H9 (cell line): ENCODE measurements at regions not wholly inside any gene's neighbourhood (a gene's known extent, or its start where the extent isn't known, plus 50 kb on each side); places are given as distances from the start of the nearest gene placed in this dataset.

Experiments
- DNase-seq: peaks from one replicate; pipeline ENCODE4 v3.0.0-alpha.2; 2017
- H2AFZ ChIP-seq: one replicate; pipeline ENCODE4 v1.6.1; 2013; ENCODE audit warnings: mild to moderate bottlenecking, low read length, control low read depth, moderate library complexity
- H2AK5ac ChIP-seq: 2 replicates; pipeline ENCODE4 v1.6.1; 2013; ENCODE audit warnings: low read length, control low read depth, mixed read lengths; ENCODE audit not compliant: insufficient read length
- H2BK120ac ChIP-seq: one replicate; pipeline ENCODE4 v1.6.1; 2013; ENCODE audit warnings: low read depth, mild to moderate bottlenecking, low read length, control low read depth, inconsistent platforms; ENCODE audit not compliant: poor library complexity, severe bottlenecking
- H2BK12ac ChIP-seq: 2 replicates; pipeline ENCODE4 v1.6.1; 2013; ENCODE audit warnings: low read length, control low read depth, mixed read lengths, low read depth; ENCODE audit not compliant: insufficient read length
- H2BK15ac ChIP-seq: 2 replicates; pipeline ENCODE4 v1.6.1; 2013; ENCODE audit warnings: low read depth, low read length, control low read depth
- H2BK20ac ChIP-seq: one replicate; pipeline ENCODE4 v1.6.1; 2013; ENCODE audit warnings: low read depth, mild to moderate bottlenecking, low read length, control low read depth, inconsistent platforms; ENCODE audit not compliant: poor library complexity, severe bottlenecking
- H2BK5ac ChIP-seq: 2 replicates; pipeline ENCODE4 v1.6.1; 2013; ENCODE audit warnings: low read length, control low read depth, mixed read lengths; ENCODE audit not compliant: insufficient read length
- H3K14ac ChIP-seq: 2 replicates; pipeline ENCODE4 v1.6.1; 2013; ENCODE audit warnings: low read length, control low read depth; ENCODE audit not compliant: insufficient read depth
- H3K18ac ChIP-seq: 2 replicates; pipeline ENCODE4 v1.6.1; 2013; ENCODE audit warnings: low read depth, mild to moderate bottlenecking, mixed read lengths, low read length, control low read depth; ENCODE audit not compliant: insufficient read length
- H3K23ac ChIP-seq: 2 replicates; pipeline ENCODE4 v1.6.1; 2013; ENCODE audit warnings: low read length, control low read depth, mixed read lengths, low read depth; ENCODE audit not compliant: insufficient read length
- H3K23me2 ChIP-seq: 2 replicates; pipeline ENCODE4 v1.6.1; 2013; ENCODE audit warnings: low read depth, mild to moderate bottlenecking, mixed read lengths, low read length, control low read depth; ENCODE audit not compliant: insufficient read length, poor library complexity, severe bottlenecking
- H3K27ac ChIP-seq: 2 replicates; pipeline ENCODE4 v1.5.1; 2013; ENCODE audit warnings: low read length, control low read depth, mixed read lengths, low read depth; ENCODE audit not compliant: insufficient read length
- H3K27me3 ChIP-seq: 2 replicates; pipeline ENCODE4 v1.6.1; 2013; ENCODE audit warnings: low read length, control low read depth, inconsistent platforms; ENCODE audit not compliant: insufficient read depth
- H3K4ac ChIP-seq: 2 replicates; pipeline ENCODE4 v1.6.1; 2013; ENCODE audit warnings: low read depth, mild to moderate bottlenecking, control low read depth, inconsistent platforms, low read length, moderate library complexity
- H3K4me1 ChIP-seq: 2 replicates; pipeline ENCODE4 v1.6.1; 2013; ENCODE audit warnings: low read length, control low read depth, inconsistent platforms; ENCODE audit not compliant: insufficient read depth
- H3K4me2 ChIP-seq: 2 replicates; pipeline ENCODE4 v1.6.1; 2013; ENCODE audit warnings: low read length, control low read depth, mixed read lengths; ENCODE audit not compliant: insufficient read length, insufficient read depth
- H3K56ac ChIP-seq: 2 replicates; pipeline ENCODE4 v1.6.1; 2013; ENCODE audit warnings: low read depth, mild to moderate bottlenecking, mixed read lengths, low read length, control low read depth; ENCODE audit not compliant: insufficient read length
- H3K79me1 ChIP-seq: 2 replicates; pipeline ENCODE4 v1.6.1; 2013; ENCODE audit warnings: low read depth, mild to moderate bottlenecking, moderate library complexity, low read length, control low read depth, inconsistent platforms; ENCODE audit not compliant: insufficient read depth, poor library complexity, severe bottlenecking
- H3K79me2 ChIP-seq: 2 replicates; pipeline ENCODE4 v1.6.1; 2013; ENCODE audit warnings: low read length, control low read depth, inconsistent platforms; ENCODE audit not compliant: insufficient read depth
- H3K9ac ChIP-seq: 2 replicates; pipeline ENCODE4 v1.6.1; 2013; ENCODE audit warnings: low read length, control low read depth, mixed read lengths; ENCODE audit not compliant: insufficient read length; ENCODE audit errors: extremely low read depth
- H3K9me3 ChIP-seq: one replicate; pipeline ENCODE4 v1.6.1; 2013; ENCODE audit warnings: low read depth, low read length, inconsistent platforms; ENCODE audit not compliant: control insufficient read depth
- H3T11ph ChIP-seq: one replicate; pipeline ENCODE4 v1.6.1; 2013; ENCODE audit warnings: mild to moderate bottlenecking, low read length, control low read depth, inconsistent platforms
- H4K20me1 ChIP-seq: one replicate; pipeline ENCODE4 v1.6.1; 2013; ENCODE audit not compliant: control insufficient read depth, insufficient read length, insufficient read depth
- H4K5ac ChIP-seq: 2 replicates; pipeline ENCODE4 v1.6.1; 2013; ENCODE audit warnings: low read depth, mild to moderate bottlenecking, mixed read lengths, low read length, control low read depth; ENCODE audit not compliant: insufficient read length
- H4K8ac ChIP-seq: replicated peaks from 2 replicates; pipeline ENCODE4 v1.6.1; 2013; ENCODE audit warnings: low read length, control low read depth, mixed read lengths, low read depth; ENCODE audit not compliant: insufficient read length
- H4K91ac ChIP-seq: 2 replicates; pipeline ENCODE4 v1.6.1; 2013; ENCODE audit warnings: low read depth, mild to moderate bottlenecking, moderate library complexity, mixed read lengths, low read length, control low read depth; ENCODE audit not compliant: insufficient read length
- H3K27ac Mint-ChIP-seq, 3 experiments: 2 replicates in 2 of 3; 3 replicates in 1 of 3; pipeline ENCODE4 v1.8.0; 2020 to 2021; ENCODE audit warnings: mixed read lengths in 3 of 3, mild to moderate bottlenecking in 1 of 3, moderate library complexity in 1 of 3
- H3K27me3 Mint-ChIP-seq: 2 replicates; pipeline ENCODE4 v1.8.0; 2021; ENCODE audit warnings: low read depth, mild to moderate bottlenecking, moderate library complexity, mixed read lengths
- H3K36me3 Mint-ChIP-seq, 3 experiments: 2 replicates in 2 of 3; 3 replicates in 1 of 3; pipeline ENCODE4 v1.8.0; 2020 to 2021; ENCODE audit warnings: low read depth in 3 of 3, mixed read lengths in 3 of 3; ENCODE audit not compliant: insufficient read depth in 1 of 3
- H3K4me1 Mint-ChIP-seq, 2 experiments: 2 replicates each; pipeline ENCODE4 v1.8.0; 2020; ENCODE audit warnings: mixed read lengths in 2 of 2
- H3K4me3 Mint-ChIP-seq, 2 experiments: 2 replicates in 1 of 2; 3 replicates in 1 of 2; pipeline ENCODE4 v1.8.0; 2020 to 2021; ENCODE audit warnings: mild to moderate bottlenecking in 2 of 2, mixed read lengths in 2 of 2, moderate library complexity in 1 of 2
- H3K9me3 Mint-ChIP-seq, 2 experiments: 2 replicates in 1 of 2; 3 replicates in 1 of 2; pipeline ENCODE4 v1.8.0; 2020; ENCODE audit warnings: mild to moderate bottlenecking in 2 of 2, mixed read lengths in 2 of 2, moderate library complexity in 1 of 2
- WGBS: extraction: QIAGEN DNeasy Blood & Tissue Kit; methylation state at CpG from one replicate; pipeline ENCODE4 v1.1.7; 2013; ENCODE audit warnings: missing lambda C conversion rate, low lambda C conversion rate, mixed read lengths; ENCODE audit not compliant: insufficient read length; ENCODE audit errors: extremely low coverage; 5-methylcytosine and 5-hydroxymethylcytosine counted together
- TF ChIP-seq, protein P1 (sequence below): fragments of 200-600 bp; sonication (generic); conservative IDR thresholded peaks from 3 replicates; pipeline ENCODE4 v1.8.0; 2021; ENCODE audit warnings: antibody characterized with exemption, mild to moderate bottlenecking

DNA sequence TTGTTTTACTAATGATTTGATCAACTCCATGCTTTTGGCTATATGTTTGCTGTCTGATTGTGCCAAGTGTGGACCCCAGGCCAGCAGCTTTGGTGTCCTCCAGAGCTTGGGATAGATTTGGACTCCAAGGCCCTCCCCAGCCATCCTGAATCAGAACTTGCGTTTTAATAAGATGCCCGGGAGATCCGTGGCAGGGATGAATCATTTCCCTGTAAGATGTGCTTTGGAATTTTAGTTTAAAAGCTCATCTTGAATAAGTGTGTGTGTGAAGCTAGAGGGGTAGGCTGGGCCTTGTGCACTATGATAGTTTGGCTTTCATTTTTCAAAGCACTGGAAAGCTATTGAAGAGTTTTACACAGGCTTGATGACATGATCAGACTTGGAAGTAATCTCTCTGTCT lies 66.2 kb upstream of the SDK1 start:
- H3K27ac Mint-ChIP-seq: no peak overlapping the region
- H3T11ph ChIP-seq: no peak overlapping the region
- TF ChIP-seq, protein P1, sequence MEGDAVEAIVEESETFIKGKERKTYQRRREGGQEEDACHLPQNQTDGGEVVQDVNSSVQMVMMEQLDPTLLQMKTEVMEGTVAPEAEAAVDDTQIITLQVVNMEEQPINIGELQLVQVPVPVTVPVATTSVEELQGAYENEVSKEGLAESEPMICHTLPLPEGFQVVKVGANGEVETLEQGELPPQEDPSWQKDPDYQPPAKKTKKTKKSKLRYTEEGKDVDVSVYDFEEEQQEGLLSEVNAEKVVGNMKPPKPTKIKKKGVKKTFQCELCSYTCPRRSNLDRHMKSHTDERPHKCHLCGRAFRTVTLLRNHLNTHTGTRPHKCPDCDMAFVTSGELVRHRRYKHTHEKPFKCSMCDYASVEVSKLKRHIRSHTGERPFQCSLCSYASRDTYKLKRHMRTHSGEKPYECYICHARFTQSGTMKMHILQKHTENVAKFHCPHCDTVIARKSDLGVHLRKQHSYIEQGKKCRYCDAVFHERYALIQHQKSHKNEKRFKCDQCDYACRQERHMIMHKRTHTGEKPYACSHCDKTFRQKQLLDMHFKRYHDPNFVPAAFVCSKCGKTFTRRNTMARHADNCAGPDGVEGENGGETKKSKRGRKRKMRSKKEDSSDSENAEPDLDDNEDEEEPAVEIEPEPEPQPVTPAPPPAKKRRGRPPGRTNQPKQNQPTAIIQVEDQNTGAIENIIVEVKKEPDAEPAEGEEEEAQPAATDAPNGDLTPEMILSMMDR: no peak

More for the DNA sequence above, 66.2 kb upstream of the SDK1 start:
- H3K14ac ChIP-seq: no peak overlapping the region
- H2AFZ ChIP-seq: no peak overlapping the region
- no peaks in the 10 kb centered on the region for H3K23me2 ChIP-seq
- H2BK12ac ChIP-seq: no peak overlapping the region
- no peak overlapping the region for H3K56ac ChIP-seq
- no peak overlapping the region for H3K27ac ChIP-seq
- H3K79me2 ChIP-seq: no peaks in the 10 kb centered on the region
- Mint-ChIP-seq H3K27me3 (peaks cover 7% of the 10 kb centered on the region), H3K4me3 (no peak overlapping the region), H3K36me3 (peaks cover 6 to 10% (median 6%) of the 10 kb centered on the region in 3 experiments; a peak in 6 of 7 replicates), H3K4me1 (0 out of 4 replicates have a peak, but pooled peaks cover 0 to 2% of the 10 kb centered on the region in 2 experiments), H3K9me3 (peaks cover 10 to 22% of the 10 kb centered on the region in 2 experiments)
- no peak overlapping the region for H3K4ac ChIP-seq
- H3K4me2 ChIP-seq: no peak overlapping the region
- no peak overlapping the region for H2BK15ac ChIP-seq
- WGBS: no CpG with 5 or more reads among the region's 3 CpGs
- H3K27me3 ChIP-seq: no peaks in the 10 kb centered on the region
- no peaks in the 10 kb centered on the region for H3K4me1 ChIP-seq
- H4K91ac ChIP-seq: no peak overlapping the region
- H3K79me1 ChIP-seq: no peaks in the 10 kb centered on the region
- H4K20me1 ChIP-seq: no peaks in the 10 kb centered on the region
- H3K9me3 ChIP-seq: no peaks in the 10 kb centered on the region
- H4K5ac ChIP-seq: no peak overlapping the region
- H2BK20ac ChIP-seq: no peak overlapping the region
- H4K8ac ChIP-seq: no peak overlapping the region
- H3K9ac ChIP-seq: no peak overlapping the region
- no peak overlapping the region for H2BK120ac ChIP-seq
- DNase-seq: no peak
- no peak overlapping the region for H3K23ac ChIP-seq
- H2BK5ac ChIP-seq: no peak overlapping the region
- no peak overlapping the region for H2AK5ac ChIP-seq
- H3K18ac ChIP-seq: no peak overlapping the region
